NCI-H1048 (cell line): ENCODE measurements at regions not wholly inside any gene's neighbourhood (a gene's known extent, or its start where the extent isn't known, plus 50 kb on each side); places are given as distances from the start of the nearest gene placed in this dataset.
A peak's percentile ranks its signal among the peaks of the same experiment; 100 is the strongest.
"Not testable (repeated sequence)": the region's sequence is repeated elsewhere in the genome, so short reads cannot be mapped to it uniquely, and the experiment has no call there.

Source experiments
- DNase-seq: peaks from one replicate; lab custom pipeline; 2025; lab: John Stamatoyannopoulos, UW

- not testable (repeated sequence) for DNase-seq
Observed at GRCh38 chr2:66632882-66633281, 198.0 kb downstream of the MEIS1 start.

- no peak for DNase-seq
Observed at GRCh38 chr2:66633631-66634030, 198.7 kb downstream of the MEIS1 start.

DNA sequence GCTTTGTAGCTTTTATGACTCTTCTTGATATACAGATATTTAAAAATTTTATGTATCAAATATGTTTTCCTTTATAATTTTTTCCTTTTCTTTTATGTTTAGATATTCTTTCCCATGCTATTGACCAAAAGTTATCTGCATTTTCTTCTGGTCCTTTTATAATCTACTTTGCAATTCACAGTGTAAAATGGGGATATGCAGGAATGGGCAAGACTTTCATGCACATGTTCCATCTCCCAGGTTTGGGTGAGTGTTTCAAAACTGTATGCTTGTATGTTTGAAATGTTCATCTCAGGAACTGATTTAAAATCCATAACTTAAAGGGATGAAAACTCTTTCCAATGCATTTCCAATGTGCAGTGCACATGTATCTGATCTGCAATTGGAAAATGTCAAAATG lies 199.9 kb downstream of the MEIS1 start:
- DNase-seq: no peak

GRCh38 chr2:66641685-66642084 lies 206.8 kb downstream of the MEIS1 start:
- no peak for DNase-seq

- DNase-seq: not testable (repeated sequence)
Observed at GRCh38 chr2:66648081-66648480, 213.2 kb downstream of the MEIS1 start.

GRCh38 chr2:66649006-66649405 lies 214.1 kb downstream of the MEIS1 start:
- DNase-seq: no peak

DNA sequence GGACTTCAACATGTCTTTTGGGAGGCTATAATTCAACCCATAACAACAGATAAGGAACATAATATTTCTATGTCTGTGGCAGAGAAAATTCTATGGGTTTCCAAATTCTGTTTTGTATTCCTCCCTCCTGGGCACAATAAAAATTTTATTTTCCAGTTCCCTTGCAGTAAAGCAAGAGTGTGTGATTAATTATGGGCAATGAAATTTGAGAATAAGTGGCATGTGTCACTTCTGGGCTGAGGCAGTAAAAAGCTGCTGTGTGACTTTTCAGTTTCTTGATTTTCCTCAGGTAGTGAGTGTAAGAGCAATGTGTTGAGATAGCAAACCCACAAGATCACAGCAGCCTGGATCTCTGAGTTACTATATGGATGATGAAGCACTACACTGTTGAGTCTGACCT lies 216.4 kb downstream of the MEIS1 start:
- no peak for DNase-seq

DNA sequence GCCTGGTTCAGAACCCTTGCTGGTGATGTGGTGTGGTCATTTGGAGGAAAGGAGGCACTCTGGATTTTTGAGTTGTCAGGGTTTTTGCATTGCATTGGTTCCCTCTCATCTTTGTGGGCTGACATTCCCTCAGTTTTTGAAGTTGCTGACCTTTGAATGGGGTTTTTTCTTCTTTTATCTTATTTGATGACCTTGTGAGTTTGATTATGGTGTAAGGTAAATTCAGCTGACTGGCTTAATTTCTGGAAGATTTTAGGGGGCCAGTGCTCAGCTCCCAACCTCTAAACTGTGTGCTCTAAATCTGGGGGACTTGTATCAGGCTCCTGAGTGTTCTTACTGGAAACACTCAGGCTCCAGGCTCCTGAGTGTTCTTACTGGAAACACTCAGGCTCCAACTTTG lies 225.9 kb downstream of the MEIS1 start:
- DNase-seq: no peak

DNA sequence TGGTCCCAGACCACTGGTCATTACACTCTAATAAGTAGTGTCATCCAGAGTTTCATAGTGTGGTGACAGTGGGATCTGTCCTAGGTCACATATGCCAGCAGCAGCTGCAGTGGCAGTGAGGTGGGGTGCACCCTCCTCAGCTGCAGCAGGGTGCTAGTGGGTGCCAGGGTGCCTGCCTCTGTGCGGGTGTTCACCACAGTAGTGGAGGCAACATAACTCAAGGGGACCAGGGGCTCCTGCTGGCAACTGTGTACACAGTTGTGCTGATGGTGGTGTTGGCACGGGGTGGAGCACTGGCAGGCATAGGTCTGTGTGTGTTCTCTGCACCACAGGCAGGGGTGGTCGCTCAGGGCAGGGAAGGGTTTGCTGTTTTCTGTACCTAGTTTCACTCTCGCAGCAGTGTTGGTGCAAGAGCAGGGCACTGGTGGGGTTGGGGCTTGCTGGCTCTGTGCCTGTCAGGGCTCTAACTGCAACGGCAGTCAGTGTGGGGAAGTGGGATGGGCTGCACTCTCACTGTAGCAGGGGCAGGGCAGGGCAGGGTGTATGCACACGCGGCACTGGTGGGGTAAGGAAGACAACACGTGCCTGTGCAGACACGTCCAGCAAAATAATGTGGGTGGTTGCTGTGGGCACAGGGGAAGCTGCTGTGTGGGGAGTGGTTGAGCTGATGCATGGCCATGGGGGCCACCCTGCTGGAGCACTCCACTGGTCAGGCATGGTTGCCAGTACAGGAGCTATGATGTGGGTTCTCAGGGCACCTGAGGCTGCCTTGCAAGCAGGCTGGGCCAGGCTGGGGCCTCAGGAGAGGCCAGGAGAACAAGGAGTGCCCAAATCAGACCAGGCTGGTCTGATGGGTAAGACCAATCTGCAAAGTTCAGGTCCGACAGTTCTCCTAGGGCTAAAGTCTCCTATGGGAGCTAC lies 226.6 kb downstream of the MEIS1 start:
- DNase-seq: no peak

GRCh38 chr2:66665124-66665984 lies 230.4 kb downstream of the MEIS1 start:
- no peak for DNase-seq

DNA sequence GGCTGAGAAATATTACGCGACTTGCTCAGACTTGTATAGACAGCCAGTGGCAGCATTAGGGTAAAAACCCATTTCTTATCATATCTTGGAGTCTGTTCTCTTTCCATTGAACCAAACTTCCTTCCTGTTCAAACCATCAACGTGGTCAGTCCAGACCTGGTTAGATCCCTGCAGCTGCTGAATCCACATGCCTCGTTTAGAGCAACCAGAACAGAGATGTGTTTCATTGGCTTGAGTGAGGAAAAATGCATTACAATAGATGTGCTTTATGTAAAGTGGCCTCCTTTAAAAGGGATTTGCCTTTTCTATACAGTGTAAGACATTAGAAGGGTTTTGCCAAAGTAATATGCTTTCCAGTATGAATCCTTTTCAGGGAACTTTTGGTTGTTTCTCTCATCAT lies 232.4 kb downstream of the MEIS1 start:
- DNase-seq: no peak

DNA sequence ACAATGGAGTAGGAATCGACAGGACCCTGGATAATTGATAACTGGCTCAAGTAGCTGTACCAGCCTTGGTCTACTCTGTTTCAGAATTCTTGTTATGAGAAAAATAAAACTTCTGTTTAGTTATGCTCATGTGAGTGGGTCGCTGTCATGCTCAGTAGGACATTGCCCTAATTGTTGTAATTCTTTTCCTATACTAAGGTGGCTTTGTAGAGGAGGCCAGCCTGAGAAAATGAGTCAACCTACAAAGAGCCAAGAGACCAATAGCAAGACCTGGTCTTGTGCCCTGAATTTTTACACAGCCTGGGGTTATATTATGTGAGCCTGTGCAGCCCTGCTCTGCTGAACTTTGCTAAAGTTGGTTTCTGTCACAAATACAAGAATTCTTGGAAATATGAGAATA lies 238.4 kb downstream of the MEIS1 start:
- DNase-seq: no peak

- DNase-seq: no peak
Observed at GRCh38 chr2:66674087-66674486, 239.2 kb downstream of the MEIS1 start.

- no peak for DNase-seq
Observed at GRCh38 chr2:66675591-66675990, 240.7 kb downstream of the MEIS1 start.

GRCh38 chr2:66679442-66679841 lies 244.5 kb downstream of the MEIS1 start:
- no peak for DNase-seq

DNA sequence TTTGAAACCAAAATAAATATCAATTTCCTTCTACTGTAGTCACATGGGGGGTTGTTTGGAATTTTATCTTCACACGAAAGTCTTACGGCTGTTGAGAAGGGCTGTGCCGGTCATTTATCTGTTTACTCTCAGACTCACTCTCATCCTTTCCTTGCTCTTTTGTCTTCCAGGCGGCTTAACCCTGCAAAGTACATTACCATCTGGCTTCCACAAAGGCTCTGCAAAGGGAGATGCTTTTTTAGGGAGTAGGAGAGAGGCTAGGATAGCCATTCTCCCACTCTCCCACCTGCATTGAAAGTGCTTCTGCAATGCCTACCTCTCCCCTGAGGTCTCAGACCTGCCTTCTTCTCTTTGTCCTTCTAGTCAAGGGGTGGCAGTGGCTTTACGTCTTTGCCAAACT lies 247.6 kb downstream of the MEIS1 start:
- no peak for DNase-seq

- no peak for DNase-seq
Observed at GRCh38 chr2:66683064-66683463, 248.1 kb downstream of the MEIS1 start.

- DNase-seq: no peak
Observed at GRCh38 chr2:66683599-66683998, 248.7 kb downstream of the MEIS1 start.

DNA sequence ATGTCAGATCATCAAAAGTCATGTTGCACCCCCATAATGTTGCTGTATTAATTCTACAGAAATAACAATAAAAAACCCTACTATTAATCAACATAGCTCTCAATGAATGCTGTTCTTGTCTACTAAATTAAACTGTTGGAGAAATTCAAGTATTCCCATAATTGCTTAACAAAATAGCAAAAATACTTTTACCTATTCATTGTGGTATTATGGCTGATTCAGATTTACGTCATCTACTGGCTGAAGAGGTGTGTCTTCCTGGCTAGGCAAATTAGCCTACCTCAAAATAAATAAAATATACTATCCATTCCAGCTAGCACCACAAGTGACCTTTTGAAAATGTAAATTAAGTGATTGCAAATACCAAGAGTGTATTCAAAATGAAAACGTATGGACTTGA lies 249.4 kb downstream of the MEIS1 start:
- no peak for DNase-seq

- DNase-seq: no peak
Observed at GRCh38 chr2:66686755-66687154, 251.8 kb downstream of the MEIS1 start.

- no peak for DNase-seq
Observed at GRCh38 chr2:66688951-66689350, 254.0 kb downstream of the MEIS1 start.

DNA sequence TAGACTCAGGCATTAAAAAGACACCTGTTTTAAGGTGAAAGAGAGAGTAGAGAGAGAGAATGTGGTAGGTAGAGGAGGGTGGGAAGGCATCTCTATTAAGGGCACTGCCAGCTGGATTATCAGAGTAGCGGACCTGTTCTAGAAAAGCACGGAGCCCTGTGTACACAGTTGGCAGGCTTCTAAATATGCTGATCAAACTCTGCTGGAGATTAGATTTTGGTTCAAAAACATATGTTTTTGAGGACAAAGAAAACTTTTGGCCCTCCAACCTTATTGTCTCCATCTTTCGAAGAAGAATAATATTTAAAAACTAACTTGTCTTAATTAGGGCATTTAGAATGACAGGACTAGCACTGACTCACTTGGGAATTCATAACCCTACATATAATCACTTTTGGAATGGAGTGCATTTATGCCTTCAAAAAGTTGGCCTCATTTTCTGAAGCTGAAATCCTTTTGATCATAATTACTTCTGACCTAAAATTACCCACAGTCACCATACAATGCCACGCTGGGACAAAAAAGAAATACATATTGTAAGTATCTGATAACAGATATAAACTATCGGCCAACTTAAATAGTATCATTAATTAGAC lies 254.6 kb downstream of the MEIS1 start:
- peak; percentile 43 for DNase-seq
